Liver (tissue), 8 donors: ENCODE measurements at regions not wholly inside any gene's neighbourhood (a gene's known extent, or its start where the extent isn't known, plus 50 kb on each side); places are given as distances from the start of the nearest gene placed in this dataset.

Experiments used
- DNase-seq: peaks from one replicate; pipeline ENCODE4 v3.0.0-alpha.2; 2017; ENCODE audit warnings: low spot score
- H3K27ac ChIP-seq, 2 donors: one replicate each; pipeline ENCODE4 v1.7.0; 2013; ENCODE audit warnings: inconsistent platforms in 2 of 2, low read length in 2 of 2, control low read depth in 1 of 2, low read depth in 1 of 2, mild to moderate bottlenecking in 1 of 2
- H3K27me3 ChIP-seq, 4 donors: one replicate each; pipeline versions ENCODE4 v1.6.1 to v1.7.0; 2013; ENCODE audit warnings: low read length in 3 of 4, inconsistent platforms in 1 of 4, mild to moderate bottlenecking in 1 of 4, moderate library complexity in 1 of 4; ENCODE audit not compliant: control insufficient read depth in 4 of 4, insufficient read depth in 4 of 4
- H3K36me3 ChIP-seq, 4 donors: one replicate each; pipeline versions ENCODE4 v1.6.1 to v1.7.0; 2013; ENCODE audit warnings: low read length in 3 of 4, mild to moderate bottlenecking in 3 of 4, low read depth in 1 of 4, moderate library complexity in 1 of 4; ENCODE audit not compliant: control insufficient read depth in 4 of 4, insufficient read depth in 3 of 4
- H3K4me1 ChIP-seq, 4 donors: one replicate each; pipeline versions ENCODE4 v1.6.1 to v1.7.0; 2013; ENCODE audit warnings: low read length in 3 of 4, mild to moderate bottlenecking in 3 of 4, moderate library complexity in 1 of 4; ENCODE audit not compliant: control insufficient read depth in 4 of 4, insufficient read depth in 4 of 4
- H3K4me3 ChIP-seq, 3 donors: one replicate each; pipeline versions ENCODE4 v1.6.1 to v1.7.0; 2013; ENCODE audit warnings: low read length in 3 of 3, control low read depth in 1 of 3, low read depth in 1 of 3, mild to moderate bottlenecking in 1 of 3
- H3K9ac ChIP-seq, 2 donors: one replicate each; pipeline ENCODE4 v1.7.0; 2013; ENCODE audit warnings: low read length in 2 of 2, mild to moderate bottlenecking in 2 of 2, moderate library complexity in 2 of 2, control low read depth in 1 of 2, low read depth in 1 of 2
- H3K9me3 ChIP-seq, 4 donors: one replicate each; pipeline versions ENCODE4 v1.6.1 to v1.7.0; 2013; ENCODE audit warnings: low read length in 3 of 4; ENCODE audit not compliant: control insufficient read depth in 4 of 4
- ATF3 ChIP-seq: IDR thresholded peaks from 2 replicates; pipeline ENCODE4 v1.6.1; 2016; ENCODE audit warnings: antibody characterized with exemption
- EGR1 ChIP-seq, 2 donors: IDR thresholded peaks; 2 replicates each; pipeline ENCODE4 v1.6.1; 2016 to 2018; ENCODE audit warnings: antibody characterized with exemption in 2 of 2, low read depth in 2 of 2
- FOXA1 ChIP-seq: IDR thresholded peaks from 2 replicates; pipeline ENCODE4 v1.6.1; 2016; ENCODE audit warnings: antibody characterized with exemption
- FOXA2 ChIP-seq: IDR thresholded peaks from 2 replicates; pipeline ENCODE4 v1.6.1; 2016; ENCODE audit warnings: antibody characterized with exemption
- GABPA ChIP-seq, 2 donors: IDR thresholded peaks in 1 of 2; conservative IDR thresholded peaks in 1 of 2; 2 replicates each; pipeline ENCODE4 v1.6.1; 2016; ENCODE audit warnings: antibody characterized with exemption in 2 of 2, mild to moderate bottlenecking in 1 of 2, moderate library complexity in 1 of 2
- HNF4A ChIP-seq, 2 donors: conservative IDR thresholded peaks; 2 replicates each; pipeline ENCODE4 v1.6.1; 2016; ENCODE audit warnings: antibody characterized with exemption in 2 of 2, mild to moderate bottlenecking in 2 of 2
- HNF4G ChIP-seq: IDR thresholded peaks from 2 replicates; pipeline ENCODE4 v1.6.1; 2016; ENCODE audit warnings: antibody characterized with exemption
- JUND ChIP-seq, 2 donors: IDR thresholded peaks; 2 replicates each; pipeline ENCODE4 v1.6.1; 2016; ENCODE audit warnings: antibody characterized with exemption in 2 of 2
- MAX ChIP-seq: IDR thresholded peaks from 2 replicates; pipeline ENCODE4 v1.6.1; 2016; ENCODE audit warnings: antibody characterized with exemption
- NR2F2 ChIP-seq: IDR thresholded peaks from 2 replicates; pipeline ENCODE4 v1.6.1; 2016; ENCODE audit warnings: antibody characterized with exemption
- RAD21 ChIP-seq, 2 donors: IDR thresholded peaks; 2 replicates each; pipeline ENCODE4 v1.6.1; 2016; ENCODE audit warnings: antibody characterized with exemption in 2 of 2, mild to moderate bottlenecking in 2 of 2
- REST ChIP-seq: IDR thresholded peaks from 2 replicates; pipeline ENCODE4 v1.6.1; 2016; ENCODE audit warnings: antibody characterized with exemption, mild to moderate bottlenecking
- RXRA ChIP-seq, 2 donors: IDR thresholded peaks; 2 replicates each; pipeline ENCODE4 v1.6.1; 2017 to 2018; ENCODE audit warnings: antibody characterized with exemption in 2 of 2, mild to moderate bottlenecking in 1 of 2
- SP1 ChIP-seq: IDR thresholded peaks from 2 replicates; pipeline ENCODE4 v1.6.1; 2018; ENCODE audit warnings: antibody characterized with exemption, mild to moderate bottlenecking
- TAF1 ChIP-seq: conservative IDR thresholded peaks from 2 replicates; pipeline ENCODE4 v1.6.1; 2016; ENCODE audit warnings: antibody characterized with exemption, mild to moderate bottlenecking
- YY1 ChIP-seq: IDR thresholded peaks from 2 replicates; pipeline ENCODE4 v1.6.1; 2016; ENCODE audit warnings: antibody characterized with exemption, mild to moderate bottlenecking
- WGBS: extraction: QIAGEN DNeasy Blood & Tissue Kit; methylation state at CpG from one replicate; pipeline ENCODE4 v1.1.7; 2013; 5-methylcytosine and 5-hydroxymethylcytosine counted together
- TF ChIP-seq, protein P1 (sequence below): IDR thresholded peaks from 2 replicates; pipeline ENCODE4 v1.6.1; 2016; ENCODE audit warnings: antibody characterized with exemption
- TF ChIP-seq, protein P2 (sequence below): fragments of 150-350 bp; IDR thresholded peaks from 2 replicates; pipeline ENCODE4 v1.5.1; 2017; ENCODE audit warnings: improper control_type of control experiment, low read depth, low read length; ENCODE audit not compliant: missing input control
- donor health status: healthy.
- donor health status: healthy.
- donor health status: healthy.
- donor health status: healthy.
- donor health status: healthy.

DNA sequence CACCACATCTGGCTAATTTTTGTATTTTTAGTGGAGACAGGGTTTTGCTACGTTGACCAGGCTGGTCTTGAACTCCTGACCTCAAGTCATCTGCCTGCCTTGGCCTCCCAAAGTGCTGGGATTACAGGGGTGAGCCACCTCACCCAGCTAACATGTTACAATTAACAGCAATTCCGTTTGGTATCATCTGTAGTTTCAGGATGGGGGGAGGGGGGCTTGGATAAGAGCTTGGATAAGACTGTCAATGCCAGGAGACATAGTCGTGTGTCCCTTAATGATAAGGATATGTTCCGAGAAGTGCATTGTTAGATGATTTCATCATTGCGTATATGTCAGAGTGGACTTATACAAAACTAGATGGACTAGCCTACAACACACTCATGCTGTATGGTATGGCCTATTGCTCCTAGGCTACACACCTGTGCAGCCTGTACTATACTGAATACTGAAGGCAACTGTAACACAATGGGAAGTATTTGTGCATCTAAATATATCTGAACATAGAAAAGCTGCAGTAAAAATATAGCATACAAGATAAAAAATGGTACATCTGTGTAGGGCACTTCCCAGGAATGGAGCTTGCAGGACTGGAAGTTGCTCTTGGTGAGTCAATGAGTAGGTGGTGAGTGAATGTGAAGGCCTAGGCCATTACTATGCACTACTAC is 103.9 kb upstream of the TNS3 start (continued):
- TF ChIP-seq FOXA1 (no peak), REST (no peak), EGR1 (IDR thresholded peaks at IDR 0.05; ENCODE audit: low read depth in 2 of 2) (no peak), NR2F2 (no peak), YY1 (no peak), HNF4G (no peak)

GRCh38 chr7:47685151-47685550 is 103.2 kb upstream of the TNS3 start:
- no peak for DNase-seq
- H3K9me3 ChIP-seq, result no peaks in the 10 kb centered on the region
- whole genome bisulfite sequencing, result 92% methylated on average over 3 of the region's 3 CpGs
- H3K4me3 ChIP-seq, result no peak overlapping the region
- H3K4me1 ChIP-seq, result no peaks in the 10 kb centered on the region
- no peaks in the 10 kb centered on the region for H3K36me3 ChIP-seq
- no peak for TF ChIP-seq MAX
- TF ChIP-seq REST, result no peak
- no peak for TF ChIP-seq ATF3
- no peak for TF ChIP-seq HNF4A (conservative IDR thresholded peaks at IDR 0.05)
- no peak for TF ChIP-seq EGR1 (IDR thresholded peaks at IDR 0.05; ENCODE audit: low read depth in 2 of 2)
- no peak for TF ChIP-seq SP1
- no peak for TF ChIP-seq FOXA1
- no peak for TF ChIP-seq YY1
- TF ChIP-seq TAF1, result no peak
- no peak for TF ChIP-seq FOXA2
- TF ChIP-seq GABPA (IDR thresholded peaks at IDR 0.05 in 1 of 2, conservative IDR thresholded peaks at IDR 0.05 in 1 of 2), result no peak
- TF ChIP-seq, protein P1, sequence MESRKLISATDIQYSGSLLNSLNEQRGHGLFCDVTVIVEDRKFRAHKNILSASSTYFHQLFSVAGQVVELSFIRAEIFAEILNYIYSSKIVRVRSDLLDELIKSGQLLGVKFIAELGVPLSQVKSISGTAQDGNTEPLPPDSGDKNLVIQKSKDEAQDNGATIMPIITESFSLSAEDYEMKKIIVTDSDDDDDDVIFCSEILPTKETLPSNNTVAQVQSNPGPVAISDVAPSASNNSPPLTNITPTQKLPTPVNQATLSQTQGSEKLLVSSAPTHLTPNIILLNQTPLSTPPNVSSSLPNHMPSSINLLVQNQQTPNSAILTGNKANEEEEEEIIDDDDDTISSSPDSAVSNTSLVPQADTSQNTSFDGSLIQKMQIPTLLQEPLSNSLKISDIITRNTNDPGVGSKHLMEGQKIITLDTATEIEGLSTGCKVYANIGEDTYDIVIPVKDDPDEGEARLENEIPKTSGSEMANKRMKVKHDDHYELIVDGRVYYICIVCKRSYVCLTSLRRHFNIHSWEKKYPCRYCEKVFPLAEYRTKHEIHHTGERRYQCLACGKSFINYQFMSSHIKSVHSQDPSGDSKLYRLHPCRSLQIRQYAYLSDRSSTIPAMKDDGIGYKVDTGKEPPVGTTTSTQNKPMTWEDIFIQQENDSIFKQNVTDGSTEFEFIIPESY, result no peak
- TF ChIP-seq JUND (IDR thresholded peaks at IDR 0.05), result no peak
- no peak for TF ChIP-seq HNF4G
- TF ChIP-seq, protein P2, sequence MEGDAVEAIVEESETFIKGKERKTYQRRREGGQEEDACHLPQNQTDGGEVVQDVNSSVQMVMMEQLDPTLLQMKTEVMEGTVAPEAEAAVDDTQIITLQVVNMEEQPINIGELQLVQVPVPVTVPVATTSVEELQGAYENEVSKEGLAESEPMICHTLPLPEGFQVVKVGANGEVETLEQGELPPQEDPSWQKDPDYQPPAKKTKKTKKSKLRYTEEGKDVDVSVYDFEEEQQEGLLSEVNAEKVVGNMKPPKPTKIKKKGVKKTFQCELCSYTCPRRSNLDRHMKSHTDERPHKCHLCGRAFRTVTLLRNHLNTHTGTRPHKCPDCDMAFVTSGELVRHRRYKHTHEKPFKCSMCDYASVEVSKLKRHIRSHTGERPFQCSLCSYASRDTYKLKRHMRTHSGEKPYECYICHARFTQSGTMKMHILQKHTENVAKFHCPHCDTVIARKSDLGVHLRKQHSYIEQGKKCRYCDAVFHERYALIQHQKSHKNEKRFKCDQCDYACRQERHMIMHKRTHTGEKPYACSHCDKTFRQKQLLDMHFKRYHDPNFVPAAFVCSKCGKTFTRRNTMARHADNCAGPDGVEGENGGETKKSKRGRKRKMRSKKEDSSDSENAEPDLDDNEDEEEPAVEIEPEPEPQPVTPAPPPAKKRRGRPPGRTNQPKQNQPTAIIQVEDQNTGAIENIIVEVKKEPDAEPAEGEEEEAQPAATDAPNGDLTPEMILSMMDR, result no peak
- no peak for TF ChIP-seq RXRA (IDR thresholded peaks at IDR 0.05)
- no peak for TF ChIP-seq NR2F2
- TF ChIP-seq RAD21 (IDR thresholded peaks at IDR 0.05), result no peak
- no peaks in the 10 kb centered on the region for H3K27me3 ChIP-seq
- H3K9ac ChIP-seq, result no peak overlapping the region
- H3K27ac ChIP-seq, result no peak overlapping the region
